ENCODE measurements at regions not wholly inside any gene's neighbourhood (a gene's known extent, or its start where the extent isn't known, plus 50 kb on each side); places are given as distances from the start of the nearest gene placed in this dataset.
"Not testable (repeated sequence)": the region's sequence is repeated elsewhere in the genome, so short reads cannot be mapped to it uniquely, and the experiment has no call there.

GRCh38 chr7:91627324-91627723 is 253.2 kb downstream of the MTERF1 start:
- not testable (repeated sequence) for TF ChIP-seq ZNF274 (IDR thresholded peaks at IDR 0.05; ENCODE audit: low read depth, low read length); YY1 (IDR thresholded peaks at IDR 0.05; ENCODE audit: insufficient read depth, insufficient read length)
